Stimulated activated CD8-positive, alpha-beta memory T cell treated with anti-CD3 and anti-CD28 coated beads, Interleukin-7, amount 100 ng/mL, for 4 hours (primary cell): ENCODE measurements at regions not wholly inside any gene's neighbourhood (a gene's known extent, or its start where the extent isn't known, plus 50 kb on each side); places are given as distances from the start of the nearest gene placed in this dataset.

ENCODE experiments used
- DNase-seq, 2 donors: peaks; one replicate each; pipeline ENCODE4 v3.0.0-alpha.2; 2020; ENCODE audit warnings: low read depth in 2 of 2

DNA sequence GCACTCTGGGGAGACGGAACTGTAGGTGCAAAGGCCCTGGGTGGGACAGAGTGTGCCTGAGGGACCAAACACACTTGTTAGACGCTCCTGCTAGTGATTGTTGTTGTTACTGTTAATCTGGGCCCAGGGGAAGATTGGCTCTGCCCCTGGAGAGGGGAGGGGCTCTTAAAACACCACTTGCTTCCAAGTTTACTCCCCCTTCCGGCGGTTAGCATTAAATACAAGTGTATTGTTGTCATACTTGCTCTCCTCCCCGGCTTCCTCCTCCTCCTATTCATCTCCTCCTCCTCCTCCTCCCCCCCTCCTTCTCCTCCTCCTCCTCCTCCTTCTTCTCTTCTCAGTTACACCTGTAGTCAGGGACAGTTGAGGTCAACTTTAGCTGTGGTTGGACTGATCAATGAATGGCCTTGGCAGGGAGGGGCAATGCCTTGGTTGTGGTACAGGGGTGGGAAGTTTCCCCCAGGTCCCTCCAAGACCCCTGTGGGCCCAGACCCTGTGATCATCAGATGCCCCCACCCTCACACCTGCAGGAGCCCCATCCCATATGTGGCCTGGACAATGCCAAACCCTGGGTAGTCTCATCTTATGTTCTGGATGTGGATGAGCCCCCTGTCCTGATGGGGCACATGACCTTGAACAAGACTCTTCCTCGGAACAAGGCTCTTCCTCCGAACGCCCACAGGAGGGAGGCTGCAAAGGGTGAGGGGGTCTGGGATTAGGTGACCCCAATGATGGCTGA, 217.3 kb downstream of the PTPRU start:
- no peak for DNase-seq

- no peak for DNase-seq
These were observed 216.3 kb downstream of the PTPRU start for GRCh38 chr1:29452463-29453230.

DNA sequence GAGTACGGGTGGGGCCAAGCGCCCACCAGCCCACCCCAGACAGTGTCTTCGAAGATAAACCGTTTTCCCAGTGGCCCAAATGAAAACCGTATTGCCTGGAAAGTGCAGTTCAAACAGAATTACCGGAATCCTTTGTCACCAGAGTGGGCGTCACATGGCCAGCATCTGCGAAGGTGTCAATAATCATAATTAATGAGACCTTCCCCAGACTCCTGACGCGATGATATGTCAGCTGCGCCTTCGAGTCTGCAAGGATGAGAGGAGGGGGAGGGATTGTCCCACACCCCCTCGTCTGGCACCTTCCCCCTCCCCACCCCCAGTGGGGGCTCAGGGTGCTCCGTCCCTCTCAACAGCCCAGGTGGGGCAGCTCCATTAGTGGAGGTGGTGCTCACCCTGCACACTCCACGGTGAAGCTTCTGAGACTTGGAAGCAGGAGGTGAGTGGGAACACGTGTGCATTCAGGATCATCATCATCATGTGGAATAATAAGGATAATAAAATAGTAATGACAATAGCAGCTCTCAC, 215.1 kb downstream of the PTPRU start:
- no peak for DNase-seq

DNA sequence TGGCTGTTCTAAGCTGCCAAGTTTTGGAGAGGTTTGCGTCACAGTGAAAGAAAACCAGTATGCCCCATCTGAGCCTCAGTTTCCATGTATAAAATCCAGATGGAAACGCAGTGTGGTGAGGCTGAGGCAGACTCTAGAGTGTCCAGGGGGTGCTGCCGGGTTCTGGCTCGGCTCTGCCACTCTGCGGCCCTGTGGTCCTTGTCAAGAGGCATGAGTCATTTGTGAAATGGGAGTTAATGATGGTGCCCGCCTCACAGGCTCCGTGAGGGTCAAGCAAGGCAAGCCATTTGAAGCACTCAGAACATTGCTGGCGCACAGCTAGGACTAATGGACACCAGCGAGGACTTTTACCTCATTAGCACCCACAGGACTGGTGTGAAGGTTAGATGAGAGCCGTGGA, 214.3 kb downstream of the PTPRU start:
- DNase-seq: no peak

DNA sequence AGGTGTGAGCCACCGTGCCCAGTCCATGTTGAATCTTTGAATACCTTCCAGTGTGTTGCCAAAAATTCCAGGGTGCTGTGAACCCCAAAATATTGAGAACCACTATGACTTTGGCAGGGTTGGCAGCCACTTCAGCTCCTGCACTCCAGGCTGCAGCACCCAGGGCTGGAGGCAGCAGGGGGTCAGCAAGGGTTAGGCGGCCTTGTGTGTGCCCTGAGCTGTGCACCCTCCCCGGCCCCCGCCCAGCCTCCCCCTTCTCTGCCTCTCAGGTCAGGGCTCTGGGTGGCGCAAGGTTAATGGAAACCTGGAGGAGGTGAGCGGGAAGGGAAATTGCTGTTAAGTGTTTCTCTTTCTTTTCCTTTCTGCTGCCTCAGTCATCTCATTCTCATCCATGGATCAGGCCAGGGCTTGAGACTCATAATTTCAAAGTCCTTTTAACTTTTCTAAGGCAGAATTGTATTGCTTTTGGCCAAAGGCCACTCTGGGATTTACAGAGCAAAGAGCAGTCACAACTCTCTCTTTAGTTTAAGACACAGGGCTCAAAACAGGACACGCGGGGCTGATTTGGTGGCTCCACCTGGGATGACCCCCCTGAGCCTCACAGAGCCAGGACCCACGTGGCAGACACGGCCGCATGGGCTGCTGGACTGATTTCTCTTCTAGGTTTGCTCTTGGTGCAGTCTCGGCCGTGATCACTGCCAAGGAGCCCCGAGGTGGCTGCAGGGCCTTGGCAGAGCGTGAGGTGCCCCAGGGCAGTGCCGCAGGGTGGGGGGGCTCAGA, 212.3 kb downstream of the PTPRU start:
- DNase-seq: no peak

GRCh38 chr1:29447368-29447767, 211.0 kb downstream of the PTPRU start:
- no peak for DNase-seq

- DNase-seq: no peak
These were observed 208.7 kb downstream of the PTPRU start for GRCh38 chr1:29444782-29445729.

GRCh38 chr1:29444081-29444715, 207.9 kb downstream of the PTPRU start:
- no peak for DNase-seq

- DNase-seq: no peak
These were observed 205.8 kb downstream of the PTPRU start for GRCh38 chr1:29441916-29442668.

DNA sequence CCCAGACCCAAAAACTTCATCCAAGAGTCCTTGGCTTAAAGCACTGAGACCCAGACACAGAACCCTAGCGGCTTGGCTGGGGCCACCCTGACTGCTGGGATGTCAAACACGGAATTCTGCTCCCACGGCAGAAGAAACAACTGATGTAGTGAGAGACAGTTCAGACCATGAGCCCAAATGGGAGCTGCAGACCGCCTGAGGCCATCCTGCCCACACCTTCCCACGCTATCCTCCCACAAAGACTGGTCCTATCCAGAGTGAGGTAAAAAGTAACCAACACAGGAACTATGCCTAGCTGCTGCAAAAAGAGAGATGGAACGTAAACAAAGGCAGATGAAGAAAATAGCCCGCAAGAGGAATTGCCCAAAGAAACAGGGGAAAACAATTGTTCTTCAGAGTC, 203.3 kb downstream of the PTPRU start:
- no peak for DNase-seq

DNA sequence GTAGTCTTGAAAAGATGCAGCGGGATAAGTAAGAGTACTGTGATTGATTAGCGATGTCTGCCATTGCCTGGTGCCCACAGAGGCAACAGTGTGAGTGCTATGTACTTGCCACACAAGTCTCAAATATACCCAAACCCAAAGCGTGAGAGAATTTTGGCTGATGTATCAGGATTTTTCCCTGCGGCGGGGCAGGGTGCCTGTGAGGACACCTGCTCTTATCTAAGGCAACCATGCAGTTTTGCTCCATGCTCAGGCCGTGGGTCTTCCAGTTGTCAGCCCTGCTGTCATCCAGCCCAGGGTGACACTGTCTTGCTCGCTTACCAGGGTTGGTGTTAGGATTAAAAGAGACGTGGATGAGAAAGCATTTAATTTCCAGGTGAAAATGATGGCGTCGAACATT, 202.7 kb downstream of the PTPRU start:
- no peak for DNase-seq

- no peak for DNase-seq
These were observed 201.6 kb downstream of the PTPRU start for GRCh38 chr1:29437946-29438345.

DNA sequence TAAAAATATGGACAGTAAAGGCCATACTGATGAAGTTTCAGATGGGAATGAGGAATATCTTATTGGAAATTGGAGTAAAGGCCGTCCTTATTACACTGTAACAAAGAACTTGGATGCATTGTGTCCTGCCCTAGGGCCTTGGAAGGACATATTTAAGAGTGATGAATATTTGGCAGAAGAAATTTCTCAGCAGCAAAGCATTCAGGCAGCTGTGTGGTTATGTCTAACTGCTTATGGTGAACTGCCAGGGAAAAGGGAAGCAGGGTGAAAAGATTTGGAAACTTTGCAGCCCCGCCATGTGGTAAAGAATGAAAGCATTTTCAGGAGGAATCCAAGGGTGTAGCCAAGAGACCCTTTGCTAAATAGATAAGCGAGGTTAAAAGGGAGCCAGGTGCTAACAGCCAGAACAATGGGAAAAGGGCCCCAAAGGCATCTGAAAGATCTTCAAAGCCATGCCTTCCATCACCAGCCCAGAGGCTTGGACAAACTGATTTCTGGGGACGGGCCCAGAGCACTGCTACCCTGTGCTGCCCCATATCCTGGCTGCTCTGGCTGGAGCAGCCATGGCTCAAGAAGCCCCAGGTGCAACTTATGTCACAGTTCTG, 200.0 kb downstream of the PTPRU start:
- DNase-seq: no peak

GRCh38 chr1:29433830-29434229, 197.5 kb downstream of the PTPRU start:
- no peak for DNase-seq

DNA sequence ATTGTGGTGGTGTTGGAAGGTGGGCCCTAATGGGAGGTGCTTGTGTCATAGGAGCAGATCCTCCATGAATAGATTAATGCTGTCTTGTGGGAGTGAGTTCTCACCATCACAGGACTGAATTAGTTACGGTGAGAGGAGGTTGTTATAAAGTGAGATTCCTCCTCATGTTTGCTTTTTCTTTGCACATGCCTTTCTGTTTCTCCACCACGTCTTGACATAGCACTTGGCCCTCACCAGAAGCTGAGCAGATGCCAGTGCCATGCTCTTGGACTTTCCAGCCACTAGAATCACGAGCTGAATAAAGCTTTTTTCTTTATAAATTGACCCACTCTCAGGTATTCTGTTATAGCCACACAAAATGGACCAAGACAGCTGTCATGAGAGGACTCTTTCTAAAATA, 194.8 kb downstream of the PTPRU start:
- DNase-seq: no peak

GRCh38 chr1:29429656-29430055, 193.3 kb downstream of the PTPRU start:
- DNase-seq: no peak

GRCh38 chr1:29428997-29429396, 192.7 kb downstream of the PTPRU start:
- DNase-seq: no peak

GRCh38 chr1:29428280-29428615, 191.9 kb downstream of the PTPRU start:
- no peak for DNase-seq

DNA sequence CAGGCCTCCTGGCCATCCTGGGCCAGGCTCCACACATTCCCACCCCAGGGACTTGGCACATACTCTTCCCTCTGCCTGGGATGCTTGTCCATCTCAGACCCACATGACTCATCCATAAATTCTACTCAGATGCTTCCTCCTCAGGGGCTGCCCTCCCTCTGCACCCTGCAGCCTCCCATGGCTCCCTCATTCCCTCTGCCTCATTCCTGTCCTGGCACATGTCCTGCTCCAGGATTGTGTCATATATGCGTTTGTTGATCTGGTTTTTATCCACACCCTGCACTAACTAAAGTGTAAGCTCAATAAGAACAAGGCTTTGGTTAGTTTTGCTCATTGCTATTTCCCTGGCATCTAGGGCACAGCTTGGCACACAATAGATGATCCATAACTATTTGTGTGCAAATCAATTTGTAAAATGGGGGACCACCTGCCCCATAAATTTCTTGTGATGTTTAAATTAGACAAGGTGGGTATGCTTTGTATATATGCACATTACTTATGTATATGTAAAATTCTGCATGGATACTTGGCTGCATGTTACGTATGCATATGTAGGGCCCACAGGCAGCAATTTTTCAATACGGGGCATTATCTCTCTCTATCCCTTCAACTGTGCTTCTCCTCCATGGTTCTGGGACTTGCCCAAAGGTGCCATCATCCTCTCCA, 191.4 kb downstream of the PTPRU start:
- DNase-seq: no peak
